T-helper 2 cell (primary cell): ENCODE measurements at regions not wholly inside any gene's neighbourhood (a gene's known extent, or its start where the extent isn't known, plus 50 kb on each side); places are given as distances from the start of the nearest gene placed in this dataset.

ENCODE experiments used
- DNase-seq, 5 experiments: peaks; one replicate each; pipeline versions ENCODE4 v3.0.0 to v3.0.0-alpha.2; 2012 to 2022

GRCh38 chr21:40990366-40990765, 143.4 kb upstream of the DSCAM start:
- DNase-seq = no peak

GRCh38 chr21:40997831-40998230, 150.9 kb upstream of the DSCAM start:
- no peak for DNase-seq

- DNase-seq = no peak
These were observed 153.9 kb upstream of the DSCAM start for GRCh38 chr21:41000838-41001237.

GRCh38 chr21:41006636-41007035, 159.7 kb upstream of the DSCAM start:
- no peak for DNase-seq

GRCh38 chr21:41008351-41008750, 159.6 kb upstream of the BACE2 start:
- no peak for DNase-seq

- DNase-seq = no peak
These were observed 159.0 kb upstream of the BACE2 start for GRCh38 chr21:41008974-41009373.

DNA sequence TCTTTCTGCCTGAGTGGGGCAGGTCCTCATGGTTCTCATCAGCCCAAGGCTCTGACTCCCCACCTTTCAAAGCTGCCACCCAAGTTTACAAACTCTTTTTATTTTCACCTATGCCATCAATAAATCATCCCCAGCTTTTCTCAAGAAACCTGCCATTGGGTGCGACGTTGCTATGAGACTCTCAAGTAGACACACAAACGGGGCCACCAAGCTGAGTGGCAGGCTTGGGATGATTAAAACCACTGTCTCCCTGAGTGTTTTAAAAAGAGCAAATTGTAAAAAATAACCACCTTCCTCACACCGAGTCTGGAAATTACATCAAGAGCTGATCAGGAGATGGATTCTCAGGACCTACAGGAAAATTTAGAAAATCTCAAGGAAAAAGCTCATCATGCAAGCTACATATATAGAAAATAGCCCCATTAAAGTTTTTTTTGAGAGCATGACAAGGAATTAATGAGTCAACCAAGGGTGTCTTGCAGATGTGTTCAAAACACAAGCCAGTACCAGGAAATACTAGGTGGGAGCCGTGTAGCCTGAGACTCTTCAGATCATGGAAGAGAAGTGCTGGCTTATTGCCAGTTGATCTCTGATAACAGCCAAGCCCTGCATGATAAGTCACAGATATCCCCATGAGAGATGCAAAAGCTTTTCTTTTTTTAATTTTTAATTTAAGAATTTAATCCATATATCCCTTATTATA, 158.4 kb upstream of the BACE2 start:
- no peak for DNase-seq

DNA sequence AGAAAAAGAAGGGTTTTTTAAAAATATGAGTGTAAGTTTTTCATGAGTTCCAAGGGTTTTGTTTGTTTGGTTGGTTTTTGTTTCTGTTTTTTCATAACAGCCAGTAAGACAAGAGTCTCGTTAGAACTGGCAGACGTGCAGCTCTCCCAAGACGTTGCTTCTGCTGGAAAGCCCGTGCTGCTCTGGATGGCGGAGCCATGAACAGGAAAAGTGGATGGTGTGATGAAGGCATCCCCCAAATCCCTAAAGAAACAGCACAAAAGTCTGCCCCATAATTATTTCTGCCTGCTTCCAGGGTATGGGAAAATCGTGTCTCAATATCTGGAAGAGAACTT, 157.9 kb upstream of the BACE2 start:
- DNase-seq = no peak

- DNase-seq = no peak
These were observed 156.7 kb upstream of the BACE2 start for GRCh38 chr21:41011098-41011731.

DNA sequence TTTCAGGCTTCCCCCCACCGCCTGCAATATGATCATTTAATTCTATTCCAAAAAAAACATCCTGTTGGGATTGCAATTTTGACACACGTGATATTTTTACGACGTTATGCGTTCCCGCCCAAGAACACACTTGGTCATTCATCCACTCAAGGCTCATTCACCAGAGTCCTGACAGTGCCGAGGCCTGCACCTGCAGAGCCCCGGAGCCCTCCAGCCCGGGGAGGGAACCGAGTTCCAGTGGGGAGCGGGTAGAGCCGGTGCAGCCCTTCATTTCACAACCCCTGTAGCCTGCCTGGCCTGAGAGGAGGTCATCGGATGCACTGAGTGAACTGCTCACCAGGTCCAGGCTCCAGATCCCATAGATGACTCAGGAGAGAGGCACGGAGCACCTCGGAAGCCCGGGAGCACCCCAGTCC, 156.0 kb upstream of the BACE2 start:
- no peak for DNase-seq

- DNase-seq = no peak
These were observed 155.5 kb upstream of the BACE2 start for GRCh38 chr21:41012425-41012824.

GRCh38 chr21:41016472-41016871, 151.5 kb upstream of the BACE2 start:
- DNase-seq = no peak

- no peak for DNase-seq
These were observed 149.5 kb upstream of the BACE2 start for GRCh38 chr21:41018431-41018830.

DNA sequence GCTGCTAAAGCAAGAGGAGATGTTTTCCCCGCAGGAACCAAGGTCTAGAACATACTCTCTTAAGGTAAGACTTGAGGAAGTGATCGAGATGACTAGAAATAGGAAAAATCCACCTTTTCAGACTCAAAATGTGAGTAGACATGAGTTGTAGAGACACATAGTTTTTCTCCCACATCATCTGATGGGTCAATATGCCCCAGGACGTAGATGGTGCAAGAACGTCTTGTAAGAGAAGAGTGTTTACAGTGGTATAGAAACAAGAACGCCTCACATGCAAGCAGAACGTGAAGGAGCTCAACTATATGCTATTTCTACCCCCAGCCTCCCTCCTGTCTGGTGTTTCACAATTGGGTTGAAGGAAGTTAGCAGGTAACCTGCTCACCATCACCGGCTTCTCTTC, 144.0 kb upstream of the BACE2 start:
- no peak for DNase-seq

GRCh38 chr21:41024341-41024740, 143.6 kb upstream of the BACE2 start:
- DNase-seq = no peak

- no peak for DNase-seq
These were observed 143.2 kb upstream of the BACE2 start for GRCh38 chr21:41024746-41025254.

GRCh38 chr21:41029571-41029970, 138.4 kb upstream of the BACE2 start:
- DNase-seq = no peak

DNA sequence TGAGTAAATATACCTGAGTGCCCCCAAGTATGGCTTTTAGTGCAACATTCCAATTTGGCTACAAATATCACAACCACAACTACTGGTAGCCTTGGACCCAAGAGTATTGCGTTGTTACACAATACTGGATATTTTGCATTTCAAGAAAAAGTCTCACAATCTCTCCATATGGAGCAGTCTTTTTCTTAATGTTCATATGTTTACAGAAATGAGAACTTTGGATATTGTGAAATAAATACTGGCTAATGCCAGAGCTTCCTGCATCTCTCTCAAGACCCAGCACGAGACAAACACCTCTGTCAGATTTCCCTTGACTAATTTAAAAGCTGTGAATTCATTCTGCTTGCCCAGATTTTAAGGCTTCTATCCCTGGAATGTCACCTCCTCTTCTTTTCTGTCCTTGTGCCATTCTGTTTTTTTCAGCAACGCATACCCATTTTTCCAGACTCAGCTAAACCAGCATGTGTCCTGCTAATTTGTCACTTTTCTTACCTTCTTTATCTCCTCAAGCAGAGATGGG, 136.2 kb upstream of the BACE2 start:
- DNase-seq = no peak

- DNase-seq = no peak
These were observed 135.4 kb upstream of the BACE2 start for GRCh38 chr21:41032541-41032940.

DNA sequence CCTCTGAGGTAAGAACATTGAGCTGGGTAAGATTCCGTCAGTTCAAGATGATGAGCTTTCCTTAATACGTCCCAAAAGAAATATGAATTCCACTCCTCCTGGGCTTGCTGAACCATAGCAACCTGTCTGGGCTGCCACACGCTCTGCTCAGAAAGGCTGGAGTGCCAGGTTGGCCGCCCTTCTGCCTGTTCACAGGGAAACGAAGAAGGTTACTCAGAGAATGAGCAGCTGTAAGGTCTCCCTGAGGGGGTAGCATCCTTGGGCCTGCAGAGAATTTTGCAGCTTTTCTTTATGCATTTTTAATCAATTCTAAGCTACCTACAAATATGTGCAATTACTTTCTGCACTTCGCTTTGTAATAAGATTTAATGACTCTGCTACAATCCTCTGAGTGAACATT, 130.7 kb upstream of the BACE2 start:
- no peak for DNase-seq

DNA sequence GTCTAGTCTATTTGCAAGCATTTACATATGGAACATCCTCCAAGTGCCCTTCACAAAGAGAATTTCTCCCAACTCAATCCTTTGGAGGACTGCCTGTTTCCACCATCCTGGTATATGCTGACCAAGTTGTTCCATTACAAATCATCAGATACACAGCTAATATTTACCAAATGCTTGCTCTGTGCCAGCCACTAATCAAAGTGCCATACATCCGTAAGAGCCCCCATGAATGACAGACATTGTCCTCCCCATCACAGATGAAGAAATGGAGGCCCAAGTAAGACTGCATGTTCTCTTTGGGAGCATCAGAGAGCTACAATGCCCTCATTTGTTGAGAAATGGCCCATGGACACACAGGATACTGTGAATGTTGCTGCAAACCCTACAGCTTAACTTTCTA, 130.0 kb upstream of the BACE2 start:
- DNase-seq = no peak

DNA sequence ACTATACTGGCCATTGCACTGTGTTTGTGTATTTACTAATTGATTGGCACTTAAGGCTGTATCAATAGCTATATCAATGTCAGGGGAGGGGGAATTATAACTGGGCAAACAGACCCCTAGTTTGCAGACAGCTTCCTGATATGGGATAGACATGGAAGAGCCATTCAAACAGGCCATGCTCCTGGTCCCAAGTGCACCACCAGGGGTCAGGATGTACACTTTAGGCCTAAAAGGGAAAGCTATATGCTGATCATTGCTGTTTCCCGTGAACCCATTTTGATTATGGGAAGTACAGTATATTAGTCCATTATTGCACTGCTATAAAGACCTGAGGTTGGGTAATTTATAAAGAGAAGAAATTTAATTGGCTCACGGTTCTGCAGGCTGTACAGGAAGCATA, 124.9 kb upstream of the BACE2 start:
- DNase-seq = no peak

DNA sequence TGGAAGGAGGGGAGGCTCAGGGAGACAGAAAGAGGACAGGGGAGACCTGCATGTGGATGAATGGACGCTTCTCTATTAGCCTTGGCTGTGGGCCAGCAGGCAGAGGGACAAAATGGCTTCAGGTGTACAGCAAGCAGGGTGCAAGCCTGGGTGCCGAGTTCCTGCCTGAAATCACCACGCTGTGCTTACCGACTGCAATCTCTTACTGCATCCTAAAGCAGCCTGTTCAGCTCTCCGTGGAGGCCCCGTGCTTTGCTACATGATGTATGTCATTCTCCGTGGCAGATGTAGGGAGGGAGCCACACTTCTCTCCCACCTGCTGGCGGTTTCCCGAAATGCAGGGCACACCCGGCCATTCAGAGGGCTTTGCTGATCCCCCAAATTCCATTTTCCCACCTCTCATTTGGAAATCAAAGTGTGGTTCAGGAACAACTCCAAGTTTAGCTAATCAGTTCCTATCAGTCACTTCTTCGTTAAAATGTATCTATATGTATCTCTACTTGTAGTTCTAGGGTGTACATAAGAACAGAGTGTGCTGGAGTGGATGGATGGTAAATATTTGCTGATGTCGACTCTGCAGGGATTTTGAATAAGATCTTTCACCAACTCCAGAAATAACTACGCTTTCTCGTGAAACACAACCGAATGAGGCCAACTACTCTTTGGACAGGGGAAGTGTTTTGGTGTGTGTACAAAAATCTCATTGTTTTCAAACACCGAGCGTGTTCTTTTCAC, 122.3 kb upstream of the BACE2 start:
- DNase-seq = no peak

GRCh38 chr21:41048145-41048544, 119.8 kb upstream of the BACE2 start:
- no peak for DNase-seq
